Fibroblast of villous mesenchyme (primary cell): ENCODE measurements at regions not wholly inside any gene's neighbourhood (a gene's known extent, or its start where the extent isn't known, plus 50 kb on each side); places are given as distances from the start of the nearest gene placed in this dataset.

Experiments used
- DNase-seq: peaks from one replicate; pipeline ENCODE4 v3.0.0-alpha.2; 2010; ENCODE audit warnings: low read depth
- H3K4me3 ChIP-seq: 2 replicates; pipeline ENCODE4 v1.5.1; 2011; ENCODE audit warnings: low read depth, mild to moderate bottlenecking, low read length
- CTCF ChIP-seq: IDR thresholded peaks from 2 replicates; pipeline ENCODE4 v1.5.1; 2012; ENCODE audit warnings: low read depth, mild to moderate bottlenecking, low read length; ENCODE audit not compliant: insufficient read depth

- no peak for TF ChIP-seq CTCF
- H3K4me3 ChIP-seq: no peak overlapping the region
- DNase-seq: no peak
Measured at GRCh38 chr1:60742339-60742738, 340.0 kb upstream of the NFIA start.

GRCh38 chr1:60740154-60740553, 342.2 kb upstream of the NFIA start:
- DNase-seq: no peak
- TF ChIP-seq CTCF: no peak
- H3K4me3 ChIP-seq: no peak overlapping the region

DNA sequence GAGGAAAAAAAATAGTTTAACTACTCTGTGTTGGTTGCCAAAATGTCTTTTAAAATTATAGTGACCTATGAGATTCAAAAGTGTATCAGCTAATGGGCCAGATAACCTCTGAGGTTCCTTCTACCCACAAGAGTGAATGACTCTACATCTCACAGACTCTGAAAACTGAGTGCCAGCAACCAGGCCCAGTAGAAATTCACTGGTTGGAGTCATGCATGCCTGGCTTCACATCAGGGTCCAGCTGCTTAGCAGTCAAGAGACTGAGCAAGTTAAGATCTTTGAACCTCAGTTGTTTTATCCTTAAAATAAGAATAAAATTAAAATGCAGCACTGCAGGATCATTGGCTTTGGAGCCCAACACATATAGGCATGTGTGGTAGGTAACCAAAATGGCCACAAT, 342.6 kb upstream of the NFIA start:
- TF ChIP-seq CTCF: no peak
- no peak overlapping the region for H3K4me3 ChIP-seq
- DNase-seq: no peak

- no peak for DNase-seq
- no peak overlapping the region for H3K4me3 ChIP-seq
Measured at GRCh38 chr1:60732977-60733401, 349.4 kb upstream of the NFIA start.

GRCh38 chr1:60731321-60731720, 351.0 kb upstream of the NFIA start:
- no peak for TF ChIP-seq CTCF
- DNase-seq: no peak
- no peak overlapping the region for H3K4me3 ChIP-seq

More at GRCh38 chr1:60732977-60733401, 349.4 kb upstream of the NFIA start:
- TF ChIP-seq CTCF: no peak

DNA sequence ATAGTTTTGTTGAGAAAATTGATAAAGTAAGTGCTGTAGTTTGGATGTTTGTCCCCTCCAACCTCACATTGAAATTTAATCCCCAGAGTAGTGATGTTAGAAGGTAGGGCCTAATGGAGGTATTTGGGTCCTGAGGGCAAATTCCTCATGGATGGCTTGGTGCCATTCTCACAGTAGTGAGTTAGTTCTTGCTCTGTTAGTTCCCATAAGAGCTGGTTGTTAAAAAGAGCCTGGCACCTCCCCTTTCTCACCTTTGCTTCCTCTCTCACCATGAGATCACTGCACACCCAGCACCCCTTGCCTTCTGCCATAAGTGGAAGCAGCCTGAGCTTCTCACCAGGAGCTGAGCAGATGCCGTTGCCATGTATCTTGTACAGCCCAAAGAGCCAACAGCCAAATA, 354.8 kb upstream of the NFIA start:
- TF ChIP-seq CTCF: no peak
- no peak overlapping the region for H3K4me3 ChIP-seq
- DNase-seq: no peak

GRCh38 chr1:60716472-60716871, 365.9 kb upstream of the NFIA start:
- no peak for TF ChIP-seq CTCF
- DNase-seq: no peak
- no peak overlapping the region for H3K4me3 ChIP-seq
